ENCODE measurements at regions not wholly inside any gene's neighbourhood (a gene's known extent, or its start where the extent isn't known, plus 50 kb on each side); places are given as distances from the start of the nearest gene placed in this dataset.

GRCh38 chr7:46909601-46910051 is 672.3 kb downstream of the TNS3 start:
- TF ChIP-seq CTCF (IDR thresholded peaks at IDR 0.05) (no peak), POLR2A (IDR thresholded peaks at IDR 0.05) (no peak)
